Osteoblast (primary cell): ENCODE measurements at regions not wholly inside any gene's neighbourhood (a gene's known extent, or its start where the extent isn't known, plus 50 kb on each side); places are given as distances from the start of the nearest gene placed in this dataset.
"Not testable (repeated sequence)": the region's sequence is repeated elsewhere in the genome, so short reads cannot be mapped to it uniquely, and the experiment has no call there.

Experiments
- DNase-seq: peaks from one replicate; pipeline ENCODE4 v3.0.0; 2011; ENCODE audit warnings: low spot score, mixed read lengths; ENCODE audit not compliant: insufficient read length; ENCODE audit errors: missing footprints
- H2AFZ ChIP-seq: 2 replicates; pipeline ENCODE4 v1.6.0; 2011; ENCODE audit warnings: mild to moderate bottlenecking, low read length
- H3K27ac ChIP-seq: 2 replicates; pipeline ENCODE4 v1.5.1; 2011; ENCODE audit warnings: mild to moderate bottlenecking, low read depth, low read length, moderate library complexity
- H3K27me3 ChIP-seq: 2 replicates; pipeline ENCODE4 v1.6.0; 2012; ENCODE audit warnings: mild to moderate bottlenecking, control low read depth, inconsistent platforms, low read length, moderate library complexity; ENCODE audit not compliant: insufficient read depth
- H3K36me3 ChIP-seq: 2 replicates; pipeline ENCODE4 v1.5.1; 2011; ENCODE audit warnings: mild to moderate bottlenecking, low read length, control low read depth, moderate library complexity; ENCODE audit not compliant: insufficient read depth
- H3K4me1 ChIP-seq: 2 replicates; pipeline ENCODE4 v1.5.1; 2011; ENCODE audit warnings: mild to moderate bottlenecking, low read length, control low read depth, moderate library complexity; ENCODE audit not compliant: insufficient read depth
- H3K4me2 ChIP-seq: 2 replicates; pipeline ENCODE4 v1.6.0; 2011; ENCODE audit warnings: mild to moderate bottlenecking, low read length; ENCODE audit not compliant: insufficient read depth
- H3K4me3 ChIP-seq: fragments of 200-600 bp; sonication (generic); 3 replicates; pipeline ENCODE4 v1.5.1; 2012; ENCODE audit warnings: mild to moderate bottlenecking, low read length, inconsistent platforms; ENCODE audit not compliant: insufficient read depth
- H3K79me2 ChIP-seq: 2 replicates; pipeline ENCODE4 v1.6.0; 2012; ENCODE audit warnings: mild to moderate bottlenecking, low read length, control low read depth, inconsistent platforms; ENCODE audit not compliant: insufficient read depth
- H3K9me3 ChIP-seq: 2 replicates; pipeline ENCODE4 v1.5.1; 2011; ENCODE audit warnings: low read depth, low read length, control low read depth
- H4K20me1 ChIP-seq: 2 replicates; pipeline ENCODE4 v1.6.0; 2012; ENCODE audit warnings: mild to moderate bottlenecking, low read length, control low read depth; ENCODE audit not compliant: insufficient read depth
- TF ChIP-seq, protein P1 (sequence below): IDR thresholded peaks from 2 replicates; pipeline ENCODE4 v1.5.1; 2011; ENCODE audit warnings: mild to moderate bottlenecking, low read depth, low read length, moderate library complexity; ENCODE audit errors: extremely low read depth

DNA sequence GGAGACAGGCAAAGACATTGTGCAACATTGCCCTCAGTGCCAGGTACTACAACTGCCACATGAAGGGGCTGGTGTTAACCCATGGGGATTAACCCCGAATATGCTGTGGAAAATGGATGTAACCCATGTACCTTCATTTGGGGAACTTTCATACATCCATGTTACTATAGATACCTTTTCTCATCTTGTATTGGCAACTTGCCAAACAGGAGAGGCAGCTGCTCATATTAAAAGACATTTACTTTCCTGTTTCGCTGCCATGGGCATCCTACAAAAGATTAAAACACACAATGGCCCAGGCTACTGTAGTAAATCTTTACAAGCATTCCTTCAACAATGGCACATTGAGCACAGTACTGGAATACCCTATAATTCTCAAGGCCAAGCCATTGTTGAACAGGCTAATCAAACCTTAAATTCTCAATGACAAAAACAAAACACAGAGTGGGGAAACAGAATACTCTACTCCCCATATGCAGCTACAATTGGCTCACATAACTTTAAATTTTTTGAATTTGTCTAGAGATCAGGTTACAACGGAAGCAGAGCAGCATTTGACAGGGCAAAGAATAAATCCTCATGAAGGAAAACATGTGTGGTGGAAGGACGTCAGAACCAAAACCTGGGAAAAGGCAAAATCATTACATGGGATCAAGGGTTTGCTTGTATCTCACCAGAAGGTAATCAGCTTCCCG, 1723.5 kb upstream of the LRRTM1 start:
- H2AFZ ChIP-seq: no peak overlapping the region
- H3K36me3 ChIP-seq: no peaks in the 10 kb centered on the region
- TF ChIP-seq, protein P1, sequence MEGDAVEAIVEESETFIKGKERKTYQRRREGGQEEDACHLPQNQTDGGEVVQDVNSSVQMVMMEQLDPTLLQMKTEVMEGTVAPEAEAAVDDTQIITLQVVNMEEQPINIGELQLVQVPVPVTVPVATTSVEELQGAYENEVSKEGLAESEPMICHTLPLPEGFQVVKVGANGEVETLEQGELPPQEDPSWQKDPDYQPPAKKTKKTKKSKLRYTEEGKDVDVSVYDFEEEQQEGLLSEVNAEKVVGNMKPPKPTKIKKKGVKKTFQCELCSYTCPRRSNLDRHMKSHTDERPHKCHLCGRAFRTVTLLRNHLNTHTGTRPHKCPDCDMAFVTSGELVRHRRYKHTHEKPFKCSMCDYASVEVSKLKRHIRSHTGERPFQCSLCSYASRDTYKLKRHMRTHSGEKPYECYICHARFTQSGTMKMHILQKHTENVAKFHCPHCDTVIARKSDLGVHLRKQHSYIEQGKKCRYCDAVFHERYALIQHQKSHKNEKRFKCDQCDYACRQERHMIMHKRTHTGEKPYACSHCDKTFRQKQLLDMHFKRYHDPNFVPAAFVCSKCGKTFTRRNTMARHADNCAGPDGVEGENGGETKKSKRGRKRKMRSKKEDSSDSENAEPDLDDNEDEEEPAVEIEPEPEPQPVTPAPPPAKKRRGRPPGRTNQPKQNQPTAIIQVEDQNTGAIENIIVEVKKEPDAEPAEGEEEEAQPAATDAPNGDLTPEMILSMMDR: no peak
- DNase-seq: no peak
- peaks cover 2% of the 10 kb centered on the region for H3K9me3 ChIP-seq
- no peaks in the 10 kb centered on the region for H3K27me3 ChIP-seq
- H3K4me2 ChIP-seq: no peak overlapping the region
- no peak overlapping the region for H3K4me3 ChIP-seq
- no peak overlapping the region for H3K27ac ChIP-seq
- H4K20me1 ChIP-seq: no peaks in the 10 kb centered on the region
- H3K4me1 ChIP-seq: no peaks in the 10 kb centered on the region
- no peaks in the 10 kb centered on the region for H3K79me2 ChIP-seq

DNA sequence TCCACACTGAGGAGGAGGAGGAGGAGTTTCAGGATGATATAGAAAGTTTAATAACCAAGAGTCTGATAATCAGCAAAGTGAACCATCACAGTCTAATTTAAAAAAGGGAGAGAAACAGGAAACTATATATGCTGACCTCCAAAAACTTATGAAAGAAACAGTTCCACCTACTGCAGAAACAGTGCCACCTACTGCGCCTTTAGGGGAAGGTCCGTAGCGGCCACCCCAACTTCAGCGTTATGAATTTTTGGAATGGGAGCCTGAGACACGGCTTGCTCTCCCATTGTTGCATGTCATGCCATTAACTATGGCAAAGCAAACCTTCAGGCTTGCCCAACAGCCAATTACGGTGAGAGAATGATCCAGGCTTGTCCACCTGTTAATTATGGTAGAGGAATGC, 1719.2 kb upstream of the LRRTM1 start:
- H2AFZ ChIP-seq: no peak overlapping the region
- H3K79me2 ChIP-seq: no peaks in the 10 kb centered on the region
- TF ChIP-seq, protein P1: no peak
- no peak overlapping the region for H3K4me3 ChIP-seq
- peaks cover 2% of the 10 kb centered on the region for H3K9me3 ChIP-seq
- no peaks in the 10 kb centered on the region for H3K36me3 ChIP-seq
- no peak overlapping the region for H3K4me2 ChIP-seq
- H4K20me1 ChIP-seq: no peaks in the 10 kb centered on the region
- DNase-seq: no peak
- H3K4me1 ChIP-seq: no peaks in the 10 kb centered on the region
- no peaks in the 10 kb centered on the region for H3K27me3 ChIP-seq
- H3K27ac ChIP-seq: no peak overlapping the region

DNA sequence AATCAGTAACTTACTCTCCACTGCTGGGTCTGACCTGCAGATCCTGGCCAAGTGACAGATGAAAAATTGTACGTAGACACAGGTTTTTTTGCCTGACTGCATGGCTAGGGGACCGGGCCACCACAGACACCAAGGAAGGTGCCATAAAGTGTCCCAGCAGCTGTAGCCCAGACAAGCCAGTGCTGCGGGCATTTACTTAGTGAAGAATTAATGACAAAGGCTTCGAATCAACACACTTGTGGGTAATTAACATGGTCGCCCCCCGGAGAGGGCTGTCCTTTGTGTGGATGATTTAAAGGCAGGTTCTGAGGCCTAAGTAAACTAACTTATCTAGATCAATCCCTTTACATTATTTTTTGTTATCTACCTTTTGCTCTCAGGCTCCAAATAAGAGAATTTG, 1709.1 kb upstream of the LRRTM1 start:
- no peak for DNase-seq
- no peaks in the 10 kb centered on the region for H4K20me1 ChIP-seq
- no peak overlapping the region for H3K27ac ChIP-seq
- H3K4me2 ChIP-seq: no peak overlapping the region
- no peaks in the 10 kb centered on the region for H3K27me3 ChIP-seq
- TF ChIP-seq, protein P1: no peak
- no peaks in the 10 kb centered on the region for H3K36me3 ChIP-seq
- H3K4me3 ChIP-seq: no peak overlapping the region
- H3K79me2 ChIP-seq: no peaks in the 10 kb centered on the region
- H3K9me3 ChIP-seq: no peaks in the 10 kb centered on the region
- H2AFZ ChIP-seq: no peak overlapping the region
- no peaks in the 10 kb centered on the region for H3K4me1 ChIP-seq

DNA sequence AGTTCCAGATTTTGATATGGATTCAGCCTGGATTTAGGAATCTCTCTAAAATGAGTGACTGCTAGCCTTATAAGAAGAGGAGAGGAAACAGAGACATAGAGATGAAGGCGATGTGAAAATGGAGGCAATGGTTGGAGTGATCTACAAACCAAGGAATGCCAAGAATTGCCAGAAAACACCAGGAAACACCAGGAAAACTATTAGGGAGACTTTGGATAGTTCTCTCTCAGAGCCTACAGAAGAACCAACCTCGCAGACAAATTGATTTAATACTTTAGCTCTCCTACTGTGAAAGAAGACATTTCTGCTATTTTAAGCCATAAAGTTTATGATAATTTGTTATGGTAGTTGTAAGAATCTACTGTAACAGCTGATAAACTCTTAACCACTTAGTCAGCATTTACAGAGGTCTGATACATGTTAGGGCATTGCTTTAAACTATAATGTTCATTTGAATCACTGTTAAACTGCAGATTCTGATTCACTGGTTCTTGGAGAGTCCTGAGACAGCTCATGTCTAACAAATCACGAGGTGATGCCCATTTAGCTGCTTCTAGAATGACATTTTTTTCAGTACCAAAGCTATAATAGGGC, 1702.6 kb upstream of the LRRTM1 start:
- Histone ChIP-seq H3K27ac (no peak overlapping the region), H3K79me2 (no peaks in the 10 kb centered on the region), H3K4me1 (no peaks in the 10 kb centered on the region), H3K4me3 (no peak overlapping the region), H3K9me3 (peaks cover 2% of the 10 kb centered on the region), H3K27me3 (no peaks in the 10 kb centered on the region), H4K20me1 (no peaks in the 10 kb centered on the region), H3K36me3 (no peaks in the 10 kb centered on the region), H3K4me2 (no peak overlapping the region), H2AFZ (no peak overlapping the region)
- TF ChIP-seq, protein P1: no peak
- DNase-seq: no peak

DNA sequence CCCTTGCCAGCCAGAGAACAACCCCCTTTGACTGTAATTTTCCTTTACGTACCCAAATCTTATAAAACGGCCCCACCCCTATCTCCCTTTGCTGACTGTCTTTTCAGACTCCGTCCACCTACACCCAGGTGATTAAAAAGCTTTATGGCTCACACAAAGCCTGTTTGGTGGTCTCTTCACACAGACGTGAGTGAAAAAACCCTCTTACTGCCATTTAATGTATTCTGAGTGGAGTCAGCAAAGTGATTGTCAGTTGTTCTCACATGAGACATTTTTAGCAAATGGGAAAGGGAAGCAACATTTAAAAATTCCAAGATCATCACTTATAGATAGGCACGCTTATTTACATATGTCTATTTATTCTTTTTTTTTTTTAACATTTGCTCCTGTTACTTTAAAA, 1701.3 kb upstream of the LRRTM1 start:
- not testable (repeated sequence) for H3K36me3 ChIP-seq, H3K4me2 ChIP-seq, H2AFZ ChIP-seq, DNase-seq, H3K4me3 ChIP-seq, H3K9me3 ChIP-seq, H3K27me3 ChIP-seq, H3K79me2 ChIP-seq, H4K20me1 ChIP-seq, H3K27ac ChIP-seq, H3K4me1 ChIP-seq
